Neural crest cell (in vitro differentiated cells): ENCODE measurements at regions not wholly inside any gene's neighbourhood (a gene's known extent, or its start where the extent isn't known, plus 50 kb on each side); places are given as distances from the start of the nearest gene placed in this dataset.

Source experiments
- DNase-seq: peaks from one replicate; pipeline ENCODE4 v3.0.0; 2021; ENCODE audit warnings: low read depth, mixed read lengths, low spot score
- H3K27ac Mint-ChIP-seq: one replicate; pipeline ENCODE4 v1.8.0; 2021; ENCODE audit warnings: mild to moderate bottlenecking, mixed read lengths; ENCODE audit not compliant: unreplicated experiment
- H3K27me3 Mint-ChIP-seq: 2 replicates; pipeline ENCODE4 v1.8.0; 2021; ENCODE audit warnings: low read depth, mild to moderate bottlenecking, mixed read lengths
- H3K36me3 Mint-ChIP-seq: 2 replicates; pipeline ENCODE4 v1.8.0; 2021; ENCODE audit warnings: low read depth, mild to moderate bottlenecking, mixed read lengths
- H3K4me1 Mint-ChIP-seq: 2 replicates; pipeline ENCODE4 v1.8.0; 2021; ENCODE audit warnings: mixed read lengths
- H3K4me3 Mint-ChIP-seq: one replicate; pipeline ENCODE4 v1.8.0; 2021; ENCODE audit warnings: mild to moderate bottlenecking, mixed read lengths
- H3K9me3 Mint-ChIP-seq: 2 replicates; pipeline ENCODE4 v1.8.0; 2021; ENCODE audit warnings: mixed read lengths
- TF ChIP-seq, protein P1 (sequence below): fragments of 200-600 bp; sonication (generic); conservative IDR thresholded peaks from 2 replicates; pipeline ENCODE4 v1.5.0; 2021; ENCODE audit warnings: antibody characterized with exemption, mild to moderate bottlenecking

DNA sequence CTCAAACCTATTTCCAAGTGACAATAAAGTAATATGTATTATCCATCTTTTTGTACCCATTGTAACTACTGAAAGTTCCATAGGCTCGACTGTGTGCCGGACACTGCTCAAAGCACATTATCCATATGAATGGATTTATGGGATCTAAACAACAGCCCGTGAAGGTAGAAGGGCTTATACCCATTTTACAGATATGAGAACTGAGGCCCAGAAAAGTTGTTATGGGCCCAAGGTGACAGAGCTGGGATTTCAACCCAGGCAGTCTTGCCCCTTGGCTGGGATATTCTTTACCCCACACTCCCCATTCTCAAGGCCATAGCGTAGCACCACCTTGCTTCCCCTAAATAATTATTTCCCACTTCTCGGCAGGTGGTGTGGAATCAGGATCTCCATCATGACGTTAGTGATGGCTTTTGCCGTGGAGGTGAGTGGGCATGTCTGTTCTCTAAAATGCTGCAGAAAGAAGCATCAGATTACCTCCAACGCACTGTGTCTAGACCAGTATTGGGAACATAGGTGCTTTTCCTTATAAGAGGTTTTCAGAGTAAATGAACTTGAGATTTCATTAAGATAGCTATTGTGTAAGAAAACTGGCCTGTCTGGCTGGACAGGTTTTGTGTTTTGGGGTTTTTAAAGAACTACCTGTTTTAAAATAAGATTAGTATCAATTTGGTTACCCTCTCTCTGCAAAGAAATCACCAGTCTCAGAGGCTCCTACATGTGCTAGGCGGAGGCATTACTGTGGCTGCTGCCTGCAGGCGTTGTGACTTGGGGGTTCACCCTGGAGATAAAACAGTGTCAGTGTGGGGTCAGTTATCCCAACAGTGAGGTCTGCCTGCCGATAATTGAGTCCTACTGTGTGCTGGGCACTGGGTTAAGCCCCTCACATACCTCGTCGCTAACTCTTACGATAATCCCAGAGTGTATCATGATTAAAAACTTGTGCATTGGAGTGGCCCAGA lies 85.1 kb upstream of the SDK1 start:
- H3K4me1 Mint-ChIP-seq = peaks cover 12% of the 10 kb centered on the region
- H3K36me3 Mint-ChIP-seq = no peaks in the 10 kb centered on the region
- H3K27ac Mint-ChIP-seq = no peak overlapping the region

DNA sequence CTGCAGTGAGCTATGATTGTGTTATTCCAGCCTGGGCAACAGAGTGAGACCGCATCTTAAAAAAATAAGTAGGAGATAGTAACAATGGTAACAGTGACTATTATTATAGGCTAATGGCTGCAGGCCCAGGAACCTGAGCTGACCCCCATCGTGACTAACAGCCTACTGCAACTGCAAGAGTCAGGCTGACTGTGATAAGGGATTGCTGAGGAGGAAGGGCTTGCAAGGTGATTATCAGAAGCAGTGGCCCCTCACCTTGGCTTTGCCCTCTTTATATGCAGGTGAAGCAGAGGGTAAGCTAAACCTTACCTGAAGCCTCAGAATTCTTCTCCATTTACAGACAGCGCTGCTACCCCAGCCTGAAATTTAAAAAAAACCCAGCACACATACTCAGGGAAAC lies 83.9 kb upstream of the SDK1 start:
- H3K36me3 Mint-ChIP-seq = no peaks in the 10 kb centered on the region
- TF ChIP-seq, protein P1, sequence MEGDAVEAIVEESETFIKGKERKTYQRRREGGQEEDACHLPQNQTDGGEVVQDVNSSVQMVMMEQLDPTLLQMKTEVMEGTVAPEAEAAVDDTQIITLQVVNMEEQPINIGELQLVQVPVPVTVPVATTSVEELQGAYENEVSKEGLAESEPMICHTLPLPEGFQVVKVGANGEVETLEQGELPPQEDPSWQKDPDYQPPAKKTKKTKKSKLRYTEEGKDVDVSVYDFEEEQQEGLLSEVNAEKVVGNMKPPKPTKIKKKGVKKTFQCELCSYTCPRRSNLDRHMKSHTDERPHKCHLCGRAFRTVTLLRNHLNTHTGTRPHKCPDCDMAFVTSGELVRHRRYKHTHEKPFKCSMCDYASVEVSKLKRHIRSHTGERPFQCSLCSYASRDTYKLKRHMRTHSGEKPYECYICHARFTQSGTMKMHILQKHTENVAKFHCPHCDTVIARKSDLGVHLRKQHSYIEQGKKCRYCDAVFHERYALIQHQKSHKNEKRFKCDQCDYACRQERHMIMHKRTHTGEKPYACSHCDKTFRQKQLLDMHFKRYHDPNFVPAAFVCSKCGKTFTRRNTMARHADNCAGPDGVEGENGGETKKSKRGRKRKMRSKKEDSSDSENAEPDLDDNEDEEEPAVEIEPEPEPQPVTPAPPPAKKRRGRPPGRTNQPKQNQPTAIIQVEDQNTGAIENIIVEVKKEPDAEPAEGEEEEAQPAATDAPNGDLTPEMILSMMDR = no peak
- H3K4me1 Mint-ChIP-seq = peaks cover 15% of the 10 kb centered on the region
- no peak overlapping the region for H3K27ac Mint-ChIP-seq
- no peaks in the 10 kb centered on the region for H3K27me3 Mint-ChIP-seq
- no peaks in the 10 kb centered on the region for H3K9me3 Mint-ChIP-seq
- no peak overlapping the region for H3K4me3 Mint-ChIP-seq
- no peak for DNase-seq

More for the DNA sequence above, 85.1 kb upstream of the SDK1 start:
- Mint-ChIP-seq H3K4me3 (no peak overlapping the region), H3K9me3 (no peaks in the 10 kb centered on the region), H3K27me3 (no peaks in the 10 kb centered on the region)
- TF ChIP-seq, protein P1 = no peak
- no peak for DNase-seq

DNA sequence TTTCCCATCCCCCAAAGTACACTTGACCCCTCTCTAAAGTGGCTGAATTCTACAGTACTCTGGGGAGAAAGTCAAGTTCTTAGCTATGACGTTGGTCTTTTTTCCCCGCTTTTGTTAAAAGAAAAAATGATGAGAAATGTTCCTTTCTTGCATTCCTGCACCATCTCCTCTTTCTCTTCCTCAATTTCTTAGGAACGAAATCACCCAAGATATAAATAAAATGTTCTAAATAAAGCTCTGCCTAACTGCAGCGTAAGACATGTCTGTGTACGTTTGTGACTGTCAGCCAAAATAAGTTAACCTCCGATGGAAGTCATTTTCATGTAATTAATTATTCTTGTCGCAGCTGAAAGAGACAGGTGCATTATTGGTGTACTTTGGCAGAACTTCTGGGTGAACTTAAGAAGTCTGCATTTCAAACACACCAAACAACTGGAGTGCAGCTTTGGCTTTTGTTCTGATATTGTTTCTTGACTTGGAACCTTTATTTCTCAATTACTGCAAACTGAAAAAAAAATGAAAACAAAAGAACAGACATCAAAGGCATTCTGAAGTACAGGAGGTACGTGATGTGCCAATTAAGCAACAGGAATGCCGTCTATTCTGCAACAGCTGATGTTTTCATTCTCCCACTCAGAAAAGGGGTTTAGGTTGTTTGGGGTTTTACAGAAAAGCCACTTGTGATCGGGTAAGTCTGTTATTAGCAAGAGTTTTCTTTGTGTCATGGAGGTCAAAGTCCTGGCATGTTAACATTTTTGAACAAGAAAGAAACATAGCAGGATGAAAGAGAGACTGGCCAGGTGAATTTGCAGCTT lies 82.4 kb upstream of the SDK1 start:
- no peaks in the 10 kb centered on the region for H3K27me3 Mint-ChIP-seq
- TF ChIP-seq, protein P1 = no peak
- H3K4me1 Mint-ChIP-seq = peaks cover 15% of the 10 kb centered on the region
- H3K9me3 Mint-ChIP-seq = no peaks in the 10 kb centered on the region
- DNase-seq = no peak
- no peaks in the 10 kb centered on the region for H3K36me3 Mint-ChIP-seq
- H3K27ac Mint-ChIP-seq = no peak overlapping the region
- no peak overlapping the region for H3K4me3 Mint-ChIP-seq

DNA sequence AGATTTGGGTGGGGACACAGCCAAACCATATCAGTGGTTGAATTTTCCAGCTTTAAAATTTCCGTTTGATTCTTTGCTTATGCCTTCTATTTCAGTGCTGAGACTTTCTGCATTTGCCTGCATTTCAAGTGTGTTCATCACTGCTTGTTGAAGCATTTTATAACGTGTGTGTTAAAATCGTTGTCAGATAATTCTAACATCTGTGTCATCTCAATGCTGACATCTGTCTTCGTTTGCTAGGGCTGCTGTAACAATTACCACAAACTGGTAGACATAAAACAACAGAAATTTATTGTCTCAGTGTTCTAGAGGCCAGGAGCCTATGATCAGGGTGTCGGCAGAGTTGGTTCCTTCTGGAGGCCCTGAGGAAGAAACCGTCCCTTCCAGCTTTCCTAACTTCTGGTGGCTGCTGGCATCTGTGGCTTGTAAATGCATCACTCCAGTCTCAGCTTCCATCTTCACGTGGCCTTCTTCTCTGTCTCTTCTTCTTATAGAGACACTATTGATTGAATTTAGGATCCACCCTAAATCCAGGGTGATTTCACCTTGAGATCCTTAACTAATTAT lies 71.1 kb upstream of the SDK1 start:
- Mint-ChIP-seq H3K4me3 (no peak overlapping the region), H3K27me3 (no peaks in the 10 kb centered on the region), H3K36me3 (peaks cover 5% of the 10 kb centered on the region), H3K9me3 (peaks cover 9% of the 10 kb centered on the region), H3K27ac (no peak overlapping the region), H3K4me1 (no peaks in the 10 kb centered on the region)
- TF ChIP-seq, protein P1 = no peak
- no peak for DNase-seq

DNA sequence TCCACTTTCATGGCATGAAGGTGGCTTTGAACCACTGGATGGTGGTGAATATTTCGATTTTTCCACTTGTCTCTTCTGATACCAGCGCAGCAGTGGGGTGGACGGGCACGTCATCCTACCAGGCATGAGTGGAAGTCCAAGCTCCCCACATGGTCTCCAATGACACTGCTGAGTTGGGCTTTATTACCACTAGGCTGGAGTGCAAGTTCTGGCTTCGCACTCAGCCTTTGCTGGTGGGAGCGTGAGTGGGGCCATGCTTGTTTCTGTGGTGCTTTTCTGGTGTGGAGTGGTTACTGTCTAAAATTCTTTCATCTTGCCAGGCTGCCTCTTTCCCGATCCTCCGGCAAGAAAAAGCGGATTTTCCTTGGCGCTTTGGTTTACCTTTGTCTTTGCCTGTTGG lies 70.1 kb upstream of the SDK1 start:
- H3K4me1 Mint-ChIP-seq = no peaks in the 10 kb centered on the region
- H3K27ac Mint-ChIP-seq = no peak overlapping the region

More for the DNA sequence above, 70.1 kb upstream of the SDK1 start:
- H3K27me3 Mint-ChIP-seq = no peaks in the 10 kb centered on the region
- H3K9me3 Mint-ChIP-seq = peaks cover 14% of the 10 kb centered on the region
- DNase-seq = no peak
- H3K4me3 Mint-ChIP-seq = no peak overlapping the region
- TF ChIP-seq, protein P1 = no peak
- peaks cover 8% of the 10 kb centered on the region for H3K36me3 Mint-ChIP-seq
